Spleen (tissue), 3 donors: ENCODE measurements at regions not wholly inside any gene's neighbourhood (a gene's known extent, or its start where the extent isn't known, plus 50 kb on each side); places are given as distances from the start of the nearest gene placed in this dataset.

Experiments used
- POLR2A ChIP-seq, 3 donors: fragments of 450-650 bp; IDR thresholded peaks; one replicate each; pipeline ENCODE4 v1.5.1; 2017; ENCODE audit warnings: antibody characterized with exemption in 3 of 3, mild to moderate bottlenecking in 1 of 3
- POLR2AphosphoS5 ChIP-seq, 3 donors: sonication (generic); formaldehyde crosslinking; IDR thresholded peaks; one replicate each; pipeline ENCODE4 v1.5.1; 2017; ENCODE audit warnings: antibody characterized with exemption in 3 of 3

- no peak for TF ChIP-seq POLR2AphosphoS5 (IDR thresholded peaks at IDR 0.05)
- no peak for TF ChIP-seq POLR2A (IDR thresholded peaks at IDR 0.05)
These were observed 91.5 kb upstream of the RAP2B start for GRCh38 chr3:153070511-153070868.
